ENCODE measurements at regions not wholly inside any gene's neighbourhood (a gene's known extent, or its start where the extent isn't known, plus 50 kb on each side); places are given as distances from the start of the nearest gene placed in this dataset.

DNA sequence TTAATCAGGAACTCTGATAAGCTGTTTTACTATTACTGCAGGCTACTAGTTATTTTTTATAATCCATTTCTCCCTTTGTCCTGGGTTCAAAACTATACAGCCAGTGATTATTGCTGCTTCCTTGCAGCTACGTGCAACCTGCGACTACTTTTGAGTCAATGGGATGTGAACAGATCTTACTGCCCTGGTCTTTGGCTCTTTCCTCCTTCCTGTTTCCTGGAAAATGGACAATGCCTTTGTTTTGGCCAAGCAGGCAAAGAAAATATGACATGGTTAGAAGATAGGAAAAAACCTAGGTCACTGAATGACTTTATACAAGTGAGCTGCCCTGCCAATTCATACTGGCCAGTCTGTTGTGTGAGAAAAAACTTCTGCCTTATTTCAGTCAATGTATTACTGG, 201.2 kb upstream of the KLF12 start:
- no peaks in the 10 kb centered on the region for H3K36me3 ChIP-seq (ENCODE audit: control insufficient read depth in 1 of 2, insufficient read depth in 2 of 2, low read length in 1 of 2)
- 98% methylated on average over 2 of the region's 2 CpGs for WGBS, 2 donors
- no peak overlapping the region for H3K27ac ChIP-seq (ENCODE audit: low read depth in 1 of 2, low read length in 2 of 2)
- intact Hi-C loops (cut with DNase I) = no loop called here
- H3K27me3 ChIP-seq (ENCODE audit: control insufficient read depth in 1 of 2, insufficient read depth in 2 of 2, low read length in 1 of 2) = no peaks in the 10 kb centered on the region
- H3K9me3 ChIP-seq (ENCODE audit: control insufficient read depth, low read length) = no peaks in the 10 kb centered on the region
- no peak for ATAC-seq (ENCODE audit: low FRiP score)
- no peak for DNase-seq
- no peak overlapping the region for H3K4me3 ChIP-seq (ENCODE audit: low read length in 2 of 2)
- no peaks in the 10 kb centered on the region for H3K4me1 ChIP-seq (ENCODE audit: control insufficient read depth in 1 of 2, insufficient read depth in 2 of 2, low read length in 2 of 2)

GRCh38 chr13:74329962-74330361, 195.8 kb upstream of the KLF12 start:
- no peak overlapping the region for H3K4me3 ChIP-seq (ENCODE audit: low read length in 2 of 2)
- no peaks in the 10 kb centered on the region for H3K27me3 ChIP-seq (ENCODE audit: control insufficient read depth in 1 of 2, insufficient read depth in 2 of 2, low read length in 1 of 2)
- H3K9me3 ChIP-seq (ENCODE audit: control insufficient read depth, low read length) = peaks cover 1% of the 10 kb centered on the region
- peaks cover 0 to 2% of the 10 kb centered on the region in 2 donors for H3K4me1 ChIP-seq (ENCODE audit: control insufficient read depth in 1 of 2, insufficient read depth in 2 of 2, low read length in 2 of 2)
- no peaks in the 10 kb centered on the region for H3K36me3 ChIP-seq (ENCODE audit: control insufficient read depth in 1 of 2, insufficient read depth in 2 of 2, low read length in 1 of 2)
- intact Hi-C loops (cut with DNase I) = no loop called here
- no peak for ATAC-seq (ENCODE audit: low FRiP score)
- no peak for DNase-seq
- WGBS, 2 donors = 26 to 32% methylated on average over 4 of the region's 4 CpGs
- no peak overlapping the region for H3K27ac ChIP-seq (ENCODE audit: low read depth in 1 of 2, low read length in 2 of 2)

- Histone ChIP-seq H3K4me1 (ENCODE audit: control insufficient read depth in 1 of 2, insufficient read depth in 2 of 2, low read length in 2 of 2) (peaks cover 0 to 2% of the 10 kb centered on the region in 2 donors), H3K4me3 (ENCODE audit: low read length in 2 of 2) (no peak overlapping the region), H3K9me3 (ENCODE audit: control insufficient read depth, low read length) (peaks cover 1% of the 10 kb centered on the region), H3K27me3 (ENCODE audit: control insufficient read depth in 1 of 2, insufficient read depth in 2 of 2, low read length in 1 of 2) (no peaks in the 10 kb centered on the region), H3K27ac (ENCODE audit: low read depth in 1 of 2, low read length in 2 of 2) (no peak overlapping the region), H3K36me3 (ENCODE audit: control insufficient read depth in 1 of 2, insufficient read depth in 2 of 2, low read length in 1 of 2) (no peaks in the 10 kb centered on the region)
- WGBS, 2 donors = 7 to 8% methylated on average over 3 of the region's 3 CpGs
- ATAC-seq (ENCODE audit: low FRiP score) (no peak), DNase-seq (no peak)
- intact Hi-C loops (cut with DNase I) = no loop called here
Observed at GRCh38 chr13:74325106-74325505, 190.9 kb upstream of the KLF12 start.

DNA sequence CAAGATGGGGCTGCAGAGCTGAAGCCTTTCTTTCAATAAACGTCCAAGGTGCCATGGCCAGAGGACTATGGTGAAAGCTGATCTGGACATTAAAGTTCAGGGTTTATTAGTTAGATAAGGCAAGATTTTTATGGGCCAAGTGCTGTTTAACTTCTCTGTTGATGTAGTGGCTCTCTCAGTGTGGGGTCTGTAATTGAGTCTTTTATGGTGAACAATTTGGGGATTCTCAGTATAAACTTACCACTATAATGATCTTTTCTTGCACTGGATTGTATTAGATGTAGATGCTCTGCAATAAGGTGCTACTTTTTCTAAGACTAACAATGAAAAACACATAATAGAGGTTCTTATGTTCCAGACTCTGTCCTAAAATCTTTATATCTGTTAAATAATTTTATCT, 190.1 kb upstream of the KLF12 start:
- no peaks in the 10 kb centered on the region for H3K36me3 ChIP-seq (ENCODE audit: control insufficient read depth in 1 of 2, insufficient read depth in 2 of 2, low read length in 1 of 2)
- ATAC-seq (ENCODE audit: low FRiP score) = no peak
- no peak overlapping the region for H3K4me3 ChIP-seq (ENCODE audit: low read length in 2 of 2)
- intact Hi-C loops (cut with DNase I) = no loop called here
- no peaks in the 10 kb centered on the region for H3K27me3 ChIP-seq (ENCODE audit: control insufficient read depth in 1 of 2, insufficient read depth in 2 of 2, low read length in 1 of 2)
- H3K4me1 ChIP-seq (ENCODE audit: control insufficient read depth in 1 of 2, insufficient read depth in 2 of 2, low read length in 2 of 2) = peaks cover 0 to 2% of the 10 kb centered on the region in 2 donors
- no peak for DNase-seq
- peaks cover 1% of the 10 kb centered on the region for H3K9me3 ChIP-seq (ENCODE audit: control insufficient read depth, low read length)
- WGBS, 2 donors = 71 to 75% methylated on average over 1 of the region's 1 CpG
- H3K27ac ChIP-seq (ENCODE audit: low read depth in 1 of 2, low read length in 2 of 2) = no peak overlapping the region

DNA sequence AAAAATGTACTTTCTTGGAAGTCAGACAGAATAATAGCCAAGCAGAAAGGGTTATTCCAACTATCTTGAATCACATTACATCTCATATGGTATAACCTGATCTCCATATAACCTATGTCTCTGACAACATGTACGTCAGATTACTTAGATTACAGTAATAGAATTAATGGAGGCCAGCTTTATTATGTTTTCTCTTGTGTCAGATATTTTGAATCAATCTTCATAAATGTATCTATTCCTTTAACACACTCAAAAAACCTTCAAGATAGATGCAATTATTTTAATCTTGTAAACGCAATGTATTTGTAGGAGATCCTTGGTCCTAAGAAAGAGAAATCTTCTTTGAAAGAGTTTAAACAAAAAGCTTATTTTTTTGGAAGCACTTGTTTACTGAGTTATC, 188.4 kb upstream of the KLF12 start:
- H3K4me1 ChIP-seq (ENCODE audit: control insufficient read depth in 1 of 2, insufficient read depth in 2 of 2, low read length in 2 of 2) = peaks cover 0 to 2% of the 10 kb centered on the region in 2 donors
- no peak for ATAC-seq (ENCODE audit: low FRiP score)
- H3K27me3 ChIP-seq (ENCODE audit: control insufficient read depth in 1 of 2, insufficient read depth in 2 of 2, low read length in 1 of 2) = no peaks in the 10 kb centered on the region
- intact Hi-C loops (cut with DNase I) = no loop called here
- H3K27ac ChIP-seq (ENCODE audit: low read depth in 1 of 2, low read length in 2 of 2) = no peak overlapping the region
- WGBS, 2 donors = 91 to 96% methylated on average over 2 of the region's 2 CpGs
- H3K36me3 ChIP-seq (ENCODE audit: control insufficient read depth in 1 of 2, insufficient read depth in 2 of 2, low read length in 1 of 2) = no peaks in the 10 kb centered on the region
- no peak overlapping the region for H3K4me3 ChIP-seq (ENCODE audit: low read length in 2 of 2)
- H3K9me3 ChIP-seq (ENCODE audit: control insufficient read depth, low read length) = peaks cover 1% of the 10 kb centered on the region
- no peak for DNase-seq

DNA sequence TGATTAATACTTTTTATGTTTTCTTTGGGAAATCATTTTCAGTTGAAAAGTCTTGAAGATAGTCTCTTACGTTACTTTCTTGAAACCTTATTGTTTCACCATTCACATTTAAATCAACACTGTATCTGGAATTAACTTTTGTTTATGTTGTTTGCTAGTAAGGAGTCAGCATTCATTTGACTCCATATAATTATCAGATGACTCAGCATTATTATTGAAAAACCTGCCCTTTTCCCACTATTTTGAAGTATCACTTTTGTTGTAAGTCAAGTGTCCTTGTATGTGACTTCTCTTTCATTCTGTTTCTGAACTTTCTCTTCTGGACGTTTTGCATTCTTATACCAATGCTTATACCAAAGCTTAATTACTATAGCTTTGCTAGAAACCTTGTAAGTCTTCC, 186.1 kb upstream of the KLF12 start:
- ATAC-seq (ENCODE audit: low FRiP score) = no peak
- 73 to 74% methylated on average over 2 of the region's 2 CpGs for WGBS, 2 donors
- no peaks in the 10 kb centered on the region for H3K27me3 ChIP-seq (ENCODE audit: control insufficient read depth in 1 of 2, insufficient read depth in 2 of 2, low read length in 1 of 2)
- no peak overlapping the region for H3K4me3 ChIP-seq (ENCODE audit: low read length in 2 of 2)
- H3K4me1 ChIP-seq (ENCODE audit: control insufficient read depth in 1 of 2, insufficient read depth in 2 of 2, low read length in 2 of 2) = peaks cover 0 to 2% of the 10 kb centered on the region in 2 donors
- no peak for DNase-seq
- H3K27ac ChIP-seq (ENCODE audit: low read depth in 1 of 2, low read length in 2 of 2) = no peak overlapping the region
- intact Hi-C loops (cut with DNase I) = no loop called here
- no peaks in the 10 kb centered on the region for H3K36me3 ChIP-seq (ENCODE audit: control insufficient read depth in 1 of 2, insufficient read depth in 2 of 2, low read length in 1 of 2)
- no peaks in the 10 kb centered on the region for H3K9me3 ChIP-seq (ENCODE audit: control insufficient read depth, low read length)

DNA sequence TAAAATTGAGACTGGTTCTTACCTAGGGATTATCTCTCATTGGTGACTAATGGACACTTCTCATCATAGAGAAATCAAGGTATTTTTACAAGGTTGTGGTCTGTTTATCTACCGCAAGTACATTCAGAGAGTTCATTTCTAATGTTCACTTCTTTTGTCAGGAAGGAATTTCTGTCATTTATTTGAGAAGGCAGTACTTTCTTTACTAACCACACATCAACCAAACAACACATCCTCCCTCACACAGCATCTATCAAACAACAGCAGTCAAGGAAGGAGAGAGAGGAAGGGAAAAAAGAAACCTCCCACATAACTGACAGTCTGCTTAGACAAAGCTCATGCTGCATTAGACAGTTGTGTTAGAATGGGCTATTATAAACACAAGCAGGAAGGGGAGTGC, 182.3 kb upstream of the KLF12 start:
- Histone ChIP-seq H3K9me3 (ENCODE audit: control insufficient read depth, low read length) (no peaks in the 10 kb centered on the region), H3K4me1 (ENCODE audit: control insufficient read depth in 1 of 2, insufficient read depth in 2 of 2, low read length in 2 of 2) (no peaks in the 10 kb centered on the region), H3K36me3 (ENCODE audit: control insufficient read depth in 1 of 2, insufficient read depth in 2 of 2, low read length in 1 of 2) (no peaks in the 10 kb centered on the region), H3K27me3 (ENCODE audit: control insufficient read depth in 1 of 2, insufficient read depth in 2 of 2, low read length in 1 of 2) (no peaks in the 10 kb centered on the region), H3K27ac (ENCODE audit: low read depth in 1 of 2, low read length in 2 of 2) (no peak overlapping the region), H3K4me3 (ENCODE audit: low read length in 2 of 2) (no peak overlapping the region)
- ATAC-seq (ENCODE audit: low FRiP score) (no peak), DNase-seq (no peak)
- intact Hi-C loops (cut with DNase I) = no loop called here
- WGBS, 2 donors = 74 to 81% methylated on average over 1 of the region's 1 CpG

DNA sequence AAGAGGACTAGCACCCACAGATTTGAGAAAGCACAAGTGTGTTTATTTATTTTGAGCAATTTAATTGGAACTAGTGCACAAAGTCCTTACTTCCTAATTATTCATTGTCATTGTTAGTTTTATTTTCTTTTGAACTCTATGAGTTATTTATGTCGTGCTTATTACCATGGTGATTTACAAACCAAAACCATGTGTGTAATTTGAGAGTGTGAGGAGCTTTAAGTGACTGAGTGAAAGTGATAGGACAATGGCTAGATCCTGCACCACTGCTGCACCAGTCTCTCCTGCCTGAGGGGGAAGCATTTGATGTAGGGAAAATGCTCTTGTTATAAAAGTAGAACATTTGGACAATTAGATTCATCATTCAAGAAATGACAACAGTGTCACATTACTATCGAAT, 172.3 kb upstream of the KLF12 start:
- 25 to 33% methylated on average over 2 of the region's 2 CpGs for WGBS, 2 donors
- Histone ChIP-seq H3K9me3 (ENCODE audit: control insufficient read depth, low read length) (no peaks in the 10 kb centered on the region), H3K27ac (ENCODE audit: low read depth in 1 of 2, low read length in 2 of 2) (no peak overlapping the region), H3K36me3 (ENCODE audit: control insufficient read depth in 1 of 2, insufficient read depth in 2 of 2, low read length in 1 of 2) (no peaks in the 10 kb centered on the region), H3K4me3 (ENCODE audit: low read length in 2 of 2) (no peak overlapping the region), H3K27me3 (ENCODE audit: control insufficient read depth in 1 of 2, insufficient read depth in 2 of 2, low read length in 1 of 2) (no peaks in the 10 kb centered on the region), H3K4me1 (ENCODE audit: control insufficient read depth in 1 of 2, insufficient read depth in 2 of 2, low read length in 2 of 2) (no peaks in the 10 kb centered on the region)
- intact Hi-C loops (cut with DNase I) = no loop called here
- ATAC-seq (ENCODE audit: low FRiP score) (no peak), DNase-seq (no peak)

GRCh38 chr13:74305876-74306275, 171.7 kb upstream of the KLF12 start:
- Histone ChIP-seq H3K4me3 (ENCODE audit: low read length in 2 of 2) (no peak overlapping the region), H3K4me1 (ENCODE audit: control insufficient read depth in 1 of 2, insufficient read depth in 2 of 2, low read length in 2 of 2) (no peaks in the 10 kb centered on the region), H3K27ac (ENCODE audit: low read depth in 1 of 2, low read length in 2 of 2) (no peak overlapping the region), H3K36me3 (ENCODE audit: control insufficient read depth in 1 of 2, insufficient read depth in 2 of 2, low read length in 1 of 2) (no peaks in the 10 kb centered on the region), H3K9me3 (ENCODE audit: control insufficient read depth, low read length) (no peaks in the 10 kb centered on the region), H3K27me3 (ENCODE audit: control insufficient read depth in 1 of 2, insufficient read depth in 2 of 2, low read length in 1 of 2) (no peaks in the 10 kb centered on the region)
- ATAC-seq (ENCODE audit: low FRiP score) (no peak), DNase-seq (no peak)
- WGBS, 2 donors = 17 to 19% methylated on average over 3 of the region's 3 CpGs
- intact Hi-C loops (cut with DNase I) = no loop called here
